ENCODE measurements at regions not wholly inside any gene's neighbourhood (a gene's known extent, or its start where the extent isn't known, plus 50 kb on each side); places are given as distances from the start of the nearest gene placed in this dataset.

DNA sequence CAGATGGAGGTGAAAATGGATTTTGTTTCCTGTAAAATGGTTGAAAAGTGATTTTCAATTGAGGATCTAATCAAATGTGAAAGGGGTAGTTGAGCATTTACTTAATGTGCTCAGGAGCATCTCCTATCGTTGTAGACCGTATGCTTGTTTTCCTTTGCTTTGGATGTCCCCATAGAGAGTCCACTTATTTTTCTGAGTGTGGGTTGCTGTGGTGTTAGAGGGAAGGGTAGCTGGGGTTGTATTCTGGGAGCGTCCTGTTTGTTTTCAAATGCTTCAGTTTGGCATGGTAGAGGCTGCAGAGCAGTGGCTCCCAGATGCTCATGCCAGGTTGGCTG, 154.1 kb downstream of the MAT2B start:
- no peak overlapping the region for H3K4me3 ChIP-seq (ENCODE audit: low read length)
- no peak overlapping the region for H3K27ac ChIP-seq (ENCODE audit: low read depth, low read length)
- Mint-ChIP-seq H3K27ac (no peak overlapping the region), H3K4me3 (no peak overlapping the region), H3K4me1 (no peaks in the 10 kb centered on the region), H3K36me3 (ENCODE audit: low read depth) (no peaks in the 10 kb centered on the region), H3K9me3 (no peaks in the 10 kb centered on the region), H3K27me3 (ENCODE audit: insufficient read depth) (no peaks in the 10 kb centered on the region)
- no peaks in the 10 kb centered on the region for H3K4me1 ChIP-seq (ENCODE audit: control insufficient read depth, insufficient read depth, low read length)
- TF ChIP-seq, protein P1, sequence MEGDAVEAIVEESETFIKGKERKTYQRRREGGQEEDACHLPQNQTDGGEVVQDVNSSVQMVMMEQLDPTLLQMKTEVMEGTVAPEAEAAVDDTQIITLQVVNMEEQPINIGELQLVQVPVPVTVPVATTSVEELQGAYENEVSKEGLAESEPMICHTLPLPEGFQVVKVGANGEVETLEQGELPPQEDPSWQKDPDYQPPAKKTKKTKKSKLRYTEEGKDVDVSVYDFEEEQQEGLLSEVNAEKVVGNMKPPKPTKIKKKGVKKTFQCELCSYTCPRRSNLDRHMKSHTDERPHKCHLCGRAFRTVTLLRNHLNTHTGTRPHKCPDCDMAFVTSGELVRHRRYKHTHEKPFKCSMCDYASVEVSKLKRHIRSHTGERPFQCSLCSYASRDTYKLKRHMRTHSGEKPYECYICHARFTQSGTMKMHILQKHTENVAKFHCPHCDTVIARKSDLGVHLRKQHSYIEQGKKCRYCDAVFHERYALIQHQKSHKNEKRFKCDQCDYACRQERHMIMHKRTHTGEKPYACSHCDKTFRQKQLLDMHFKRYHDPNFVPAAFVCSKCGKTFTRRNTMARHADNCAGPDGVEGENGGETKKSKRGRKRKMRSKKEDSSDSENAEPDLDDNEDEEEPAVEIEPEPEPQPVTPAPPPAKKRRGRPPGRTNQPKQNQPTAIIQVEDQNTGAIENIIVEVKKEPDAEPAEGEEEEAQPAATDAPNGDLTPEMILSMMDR (conservative IDR thresholded peaks at IDR 0.05), result no peak
- no peaks in the 10 kb centered on the region for H3K36me3 ChIP-seq (ENCODE audit: control insufficient read depth, insufficient read depth, low read length)
- H3K27me3 ChIP-seq (ENCODE audit: control insufficient read depth, insufficient read depth, low read length, poor library complexity, severe bottlenecking), result peaks cover 3% of the 10 kb centered on the region
- WGBS, 2 experiments (ENCODE audit: insufficient coverage in 1 of 2, insufficient read length in 1 of 2), result 61% methylated on average over 3 of the region's 3 CpGs; no CpG with 5 or more reads in 1 of the 2 experiments
- no peaks in the 10 kb centered on the region for H3K9me3 ChIP-seq (ENCODE audit: control insufficient read depth, low read length)
- DNase-seq, result no peak
- no peak overlapping the region for H3K9ac ChIP-seq (ENCODE audit: extremely low read depth, low read length, poor library complexity, severe bottlenecking)

DNA sequence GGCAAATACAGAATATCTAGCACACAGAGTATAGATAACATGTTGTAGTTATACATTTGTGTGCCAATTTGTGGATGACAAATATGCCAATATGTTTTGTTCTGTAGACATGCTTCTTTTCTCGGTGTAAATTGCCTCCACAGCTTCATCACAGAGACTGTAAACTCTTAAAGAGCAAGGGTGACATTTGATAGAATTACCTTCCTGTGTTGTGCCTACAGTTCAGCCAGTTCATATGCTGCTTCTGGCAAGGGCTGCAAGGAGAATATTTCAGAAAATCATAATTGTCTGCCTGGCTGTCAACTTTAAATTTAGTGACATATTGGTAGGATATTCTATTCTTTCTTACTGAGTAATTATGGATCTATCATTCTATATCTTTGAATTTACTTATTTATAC, 155.1 kb downstream of the MAT2B start:
- Histone ChIP-seq H3K36me3 (ENCODE audit: control insufficient read depth, insufficient read depth, low read length) (no peaks in the 10 kb centered on the region), H3K4me1 (ENCODE audit: control insufficient read depth, insufficient read depth, low read length) (no peaks in the 10 kb centered on the region), H3K9me3 (ENCODE audit: control insufficient read depth, low read length) (no peaks in the 10 kb centered on the region), H3K9ac (ENCODE audit: extremely low read depth, low read length, poor library complexity, severe bottlenecking) (no peak overlapping the region), H3K27ac (ENCODE audit: low read depth, low read length) (no peak overlapping the region), H3K4me3 (ENCODE audit: low read length) (no peak overlapping the region), H3K27me3 (ENCODE audit: control insufficient read depth, insufficient read depth, low read length, poor library complexity, severe bottlenecking) (peaks cover 3% of the 10 kb centered on the region)
- Mint-ChIP-seq H3K4me1 (no peaks in the 10 kb centered on the region), H3K4me3 (no peak overlapping the region), H3K9me3 (no peaks in the 10 kb centered on the region), H3K36me3 (ENCODE audit: low read depth) (no peaks in the 10 kb centered on the region), H3K27me3 (ENCODE audit: insufficient read depth) (no peaks in the 10 kb centered on the region), H3K27ac (no peak overlapping the region)
- WGBS, 2 experiments (ENCODE audit: insufficient coverage in 1 of 2, insufficient read length in 1 of 2), result 96% methylated on average over 1 of the region's 1 CpG; no CpG with 5 or more reads in 1 of the 2 experiments
- DNase-seq, result no peak
- TF ChIP-seq, protein P1 (conservative IDR thresholded peaks at IDR 0.05), result no peak

DNA sequence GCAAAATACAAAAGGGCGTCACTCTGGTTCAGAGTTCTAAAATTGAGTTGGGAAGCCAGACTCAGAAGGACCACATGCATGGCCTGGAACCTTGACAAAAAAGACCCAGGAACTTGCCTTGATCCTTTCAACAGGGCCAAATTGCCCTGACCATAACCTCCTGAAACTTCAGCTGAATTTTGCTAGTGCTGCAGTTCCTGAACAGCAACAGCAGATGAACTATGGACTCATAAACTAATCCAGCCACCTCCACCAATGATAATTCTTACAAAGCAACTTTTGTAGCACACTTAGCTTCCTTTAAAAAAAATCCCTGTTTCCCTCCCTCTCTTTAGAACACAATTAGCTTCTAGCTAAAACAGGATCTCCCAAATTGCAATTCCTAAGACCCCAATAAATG, 155.9 kb downstream of the MAT2B start:
- Mint-ChIP-seq H3K4me1 (no peaks in the 10 kb centered on the region), H3K4me3 (no peak overlapping the region), H3K27me3 (ENCODE audit: insufficient read depth) (no peaks in the 10 kb centered on the region), H3K27ac (no peak overlapping the region), H3K9me3 (no peaks in the 10 kb centered on the region), H3K36me3 (ENCODE audit: low read depth) (no peaks in the 10 kb centered on the region)
- Histone ChIP-seq H3K9me3 (ENCODE audit: control insufficient read depth, low read length) (no peaks in the 10 kb centered on the region), H3K27ac (ENCODE audit: low read depth, low read length) (no peak overlapping the region), H3K36me3 (ENCODE audit: control insufficient read depth, insufficient read depth, low read length) (no peaks in the 10 kb centered on the region), H3K4me1 (ENCODE audit: control insufficient read depth, insufficient read depth, low read length) (no peaks in the 10 kb centered on the region), H3K4me3 (ENCODE audit: low read length) (no peak overlapping the region), H3K27me3 (ENCODE audit: control insufficient read depth, insufficient read depth, low read length, poor library complexity, severe bottlenecking) (peaks cover 10% of the 10 kb centered on the region), H3K9ac (ENCODE audit: extremely low read depth, low read length, poor library complexity, severe bottlenecking) (no peak overlapping the region)
- no peak for DNase-seq
- WGBS, 2 experiments (ENCODE audit: insufficient coverage in 1 of 2, insufficient read length in 1 of 2), result 89% methylated on average over 1 of the region's 1 CpG
- TF ChIP-seq, protein P1 (conservative IDR thresholded peaks at IDR 0.05), result no peak

Data from endodermal cell (in vitro differentiated cells).